IMR-90 (cell line): ENCODE measurements at regions not wholly inside any gene's neighbourhood (a gene's known extent, or its start where the extent isn't known, plus 50 kb on each side); places are given as distances from the start of the nearest gene placed in this dataset.

Source experiments
- ATAC-seq: fragments of 200-7000 bp; cut with Tn5 transposase; 2 replicates; pipeline ENCODE4 v1.9.1; 2020; ENCODE audit warnings: low read depth, mild to moderate bottlenecking, moderate library complexity
- BruUV-seq: library from RNA; stranded (reverse); fragments of 400-500 nt; replicated peaks from 2 replicates; lab custom pipeline; 2021; lab: Mats Ljungman, UMichigan
- CTCF ChIA-PET: fragments of 300-600 bp; formaldehyde crosslinking; extraction: SDS; loops from one replicate; lab custom pipeline; 2021; ENCODE audit warnings: antibody characterized with exemption; lab: Yijun Ruan, JAX
- POLR2A ChIA-PET: fragments of 300-600 bp; sonication (Branson Sonifier 250); formaldehyde crosslinking; loops from one replicate; lab custom pipeline; 2022; ENCODE audit warnings: antibody characterized with exemption; ENCODE audit not compliant: unreplicated experiment; lab: Charles Lee
- DNase-seq: peaks from one replicate; pipeline ENCODE4 v3.0.0; 2013
- H2AFZ ChIP-seq: replicated peaks from 2 replicates; pipeline ENCODE3; 2013; ENCODE audit warnings: low read length, mild to moderate bottlenecking; ENCODE audit not compliant: poor library complexity
- H2AK5ac ChIP-seq: 2 replicates; pipeline ENCODE4 v1.6.1; 2013; ENCODE audit warnings: low read depth, low read length, inconsistent platforms
- H2AK9ac ChIP-seq: replicated peaks from 2 replicates; pipeline ENCODE3; 2013; ENCODE audit warnings: mild to moderate bottlenecking, low read depth, low read length, moderate library complexity; ENCODE audit not compliant: poor library complexity
- H2BK120ac ChIP-seq: 2 replicates; pipeline ENCODE4 v1.6.1; 2013; ENCODE audit warnings: low read depth, low read length, inconsistent platforms
- H2BK15ac ChIP-seq: 3 replicates; pipeline ENCODE4 v1.6.1; 2013; ENCODE audit warnings: low read depth, low read length, inconsistent platforms
- H2BK20ac ChIP-seq: 2 replicates; pipeline ENCODE4 v1.6.1; 2013; ENCODE audit warnings: low read depth, mild to moderate bottlenecking, inconsistent platforms, low read length, moderate library complexity
- H2BK5ac ChIP-seq: 2 replicates; pipeline ENCODE4 v1.6.1; 2013; ENCODE audit warnings: mild to moderate bottlenecking, low read depth, low read length, inconsistent platforms; ENCODE audit not compliant: poor library complexity, severe bottlenecking
- H3K14ac ChIP-seq: replicated peaks from 2 replicates; pipeline ENCODE4 v1.6.1; 2013; ENCODE audit warnings: low read depth, low read length, inconsistent platforms
- H3K18ac ChIP-seq: 2 replicates; pipeline ENCODE4 v1.6.1; 2013; ENCODE audit warnings: low read depth, low read length, control low read depth
- H3K23ac ChIP-seq: 2 replicates; pipeline ENCODE4 v1.6.1; 2013; ENCODE audit warnings: low read depth, low read length, inconsistent platforms
- H3K27ac ChIP-seq: 2 replicates; pipeline ENCODE4 v1.5.1; 2013; ENCODE audit warnings: mild to moderate bottlenecking, control low read depth, low read length; ENCODE audit not compliant: insufficient read depth
- H3K27me3 ChIP-seq: 2 replicates; pipeline ENCODE4 v1.6.1; 2013; ENCODE audit warnings: low read length; ENCODE audit not compliant: control insufficient read depth, insufficient read depth
- H3K36me3 ChIP-seq: 2 replicates; pipeline ENCODE4 v1.6.1; 2013; ENCODE audit warnings: low read length, mixed read lengths; ENCODE audit not compliant: control insufficient read depth, insufficient read depth
- H3K4ac ChIP-seq: 2 replicates; pipeline ENCODE4 v1.6.1; 2013; ENCODE audit warnings: low read depth, low read length, inconsistent platforms
- H3K4me1 ChIP-seq: 2 replicates; pipeline ENCODE4 v1.6.1; 2013; ENCODE audit warnings: low read length, mixed read lengths; ENCODE audit not compliant: control insufficient read depth, insufficient read depth
- H3K4me2 ChIP-seq: 2 replicates; pipeline ENCODE4 v1.6.1; 2013; ENCODE audit warnings: low read depth, mild to moderate bottlenecking, control low read depth, low read length, moderate library complexity
- H3K4me3 ChIP-seq: 2 replicates; pipeline ENCODE4 v1.5.1; 2013; ENCODE audit warnings: low read depth, mild to moderate bottlenecking, control low read depth, low read length, moderate library complexity; ENCODE audit not compliant: insufficient read depth
- H3K56ac ChIP-seq: 2 replicates; pipeline ENCODE4 v1.6.1; 2013; ENCODE audit warnings: low read length, inconsistent platforms; ENCODE audit not compliant: insufficient read depth; ENCODE audit errors: extremely low read depth
- H3K79me1 ChIP-seq, 2 experiments: 2 replicates each; pipeline ENCODE4 v1.6.1; 2013; ENCODE audit warnings: low read length in 2 of 2, inconsistent platforms in 1 of 2, low read depth in 1 of 2
- H3K9ac ChIP-seq: 2 replicates; pipeline ENCODE4 v1.6.1; 2013; ENCODE audit warnings: low read depth, low read length, control low read depth
- H3K9me1 ChIP-seq: 2 replicates; pipeline ENCODE4 v1.6.1; 2013; ENCODE audit warnings: low read length, inconsistent platforms; ENCODE audit not compliant: insufficient read depth
- H3K9me3 ChIP-seq: 2 replicates; pipeline ENCODE4 v1.6.1; 2013; ENCODE audit warnings: low read length; ENCODE audit not compliant: control insufficient read depth, insufficient read depth
- H4K20me1 ChIP-seq: 2 replicates; pipeline ENCODE4 v1.6.1; 2013; ENCODE audit warnings: low read length, inconsistent platforms; ENCODE audit not compliant: insufficient read depth
- H4K5ac ChIP-seq: 2 replicates; pipeline ENCODE4 v1.6.1; 2013; ENCODE audit warnings: mild to moderate bottlenecking, low read depth, low read length, control low read depth
- H4K8ac ChIP-seq, 2 experiments: 2 replicates each; pipeline ENCODE4 v1.6.1; 2013; ENCODE audit warnings: low read depth in 2 of 2, low read length in 2 of 2, control low read depth in 1 of 2, inconsistent platforms in 1 of 2
- H4K91ac ChIP-seq: 2 replicates; pipeline ENCODE4 v1.6.1; 2013; ENCODE audit warnings: low read depth, low read length, inconsistent platforms; ENCODE audit not compliant: insufficient read depth
- CEBPB ChIP-seq: IDR thresholded peaks from 2 replicates; pipeline ENCODE4 v1.6.1; 2012; ENCODE audit warnings: low read depth, low read length, improper control_type of control experiment
- CHD1 ChIP-seq: IDR thresholded peaks from 2 replicates; pipeline ENCODE4 v1.6.1; 2012; ENCODE audit warnings: low read depth, low read length, improper control_type of control experiment
- CTCF ChIP-seq: conservative IDR thresholded peaks from 2 replicates; pipeline ENCODE4 v1.5.1; 2012; ENCODE audit warnings: mild to moderate bottlenecking, low read depth, low read length, improper control_type of control experiment
- ELK1 ChIP-seq: fragments of 150-350 bp; IDR thresholded peaks from 2 replicates; pipeline ENCODE4 v1.6.1; 2016; ENCODE audit warnings: low read depth, mild to moderate bottlenecking, low read length, moderate library complexity, borderline replicate concordance
- FOS ChIP-seq: fragments of 150-350 bp; IDR thresholded peaks from 2 replicates; pipeline ENCODE4 v1.6.1; 2016; ENCODE audit warnings: low read depth, low read length
- MAZ ChIP-seq: IDR thresholded peaks from 2 replicates; pipeline ENCODE4 v1.6.1; 2012; ENCODE audit warnings: low read depth, mild to moderate bottlenecking, low read length, improper control_type of control experiment, moderate library complexity, borderline replicate concordance
- MXI1 ChIP-seq: IDR thresholded peaks from 2 replicates; pipeline ENCODE4 v1.6.1; 2012; ENCODE audit warnings: low read depth, mild to moderate bottlenecking, low read length, moderate library complexity, borderline replicate concordance
- NFE2L2 ChIP-seq: fragments of 150-350 bp; IDR thresholded peaks from 2 replicates; pipeline ENCODE4 v1.6.1; 2016; ENCODE audit warnings: low read depth, mild to moderate bottlenecking, low read length
- POLR2A ChIP-seq: IDR thresholded peaks from 2 replicates; pipeline ENCODE4 v1.6.1; 2012; ENCODE audit warnings: mild to moderate bottlenecking, low read depth, low read length
- RAD21 ChIP-seq: IDR thresholded peaks from 2 replicates; pipeline ENCODE4 v1.6.1; 2012; ENCODE audit warnings: low read length, improper control_type of control experiment
- RCOR1 ChIP-seq: IDR thresholded peaks from 2 replicates; pipeline ENCODE4 v1.6.1; 2012; ENCODE audit warnings: mild to moderate bottlenecking, low read length, improper control_type of control experiment; ENCODE audit not compliant: insufficient replicate concordance
- RFX5 ChIP-seq: IDR thresholded peaks from 2 replicates; pipeline ENCODE4 v1.8.0; 2012; ENCODE audit warnings: low read depth, mild to moderate bottlenecking, low read length, moderate library complexity
- USF2 ChIP-seq: fragments of 150-350 bp; IDR thresholded peaks from 2 replicates; pipeline ENCODE4 v1.6.1; 2017; ENCODE audit warnings: mild to moderate bottlenecking, antibody characterized with exemption, low read length, low read depth
- WGBS, 2 experiments: methylation state at CpG; one replicate each; pipeline versions ENCODE4 v1.1.5 to v1.1.7; 2013; ENCODE audit warnings: missing lambda C conversion rate in 2 of 2; ENCODE audit not compliant: insufficient read length in 1 of 2; ENCODE audit errors: extremely low coverage in 2 of 2; 5-methylcytosine and 5-hydroxymethylcytosine counted together
- dilution Hi-C: fragments of 300-500 bp; cut with HindIII; formaldehyde crosslinking; loops from one replicate; pipeline ENCODE4 v1.14.3; 2018; ENCODE audit warnings: low sequenced_read_pairs; ENCODE audit not compliant: unreplicated experiment
- in situ Hi-C: fragments of 300-500 bp; cut with MboI; formaldehyde crosslinking; loops from 3 replicates; pipeline ENCODE4 v1.14.3; 2019; ENCODE audit warnings: low sequenced_read_pairs, inconsistent platforms, mixed read lengths
- intact Hi-C: fragments of 100-400 bp; cut with micrococcal nuclease; formaldehyde crosslinking; loops from 2 replicates; pipeline ENCODE4 v1.10.0; 2022

- no peaks in the 10 kb centered on the region for H4K20me1 ChIP-seq
- 0 out of 2 replicates have a peak overlapping the region, but pooled peaks have one; percentile 5 for H2AK5ac ChIP-seq
- no peak overlapping the region for H3K27ac ChIP-seq
- H3K4me2 ChIP-seq = no peak overlapping the region
- H4K91ac ChIP-seq = no peak overlapping the region
- in situ Hi-C loops (no loop called here), dilution Hi-C loops (no loop called here), intact Hi-C loops (no loop called here)
- no peak overlapping the region for H3K56ac ChIP-seq
- H2BK20ac ChIP-seq = no peak overlapping the region
- WGBS, 2 experiments = no CpG with 5 or more reads among the region's 8 CpGs
- DNase-seq (no peak), ATAC-seq (no peak)
- ChIA-PET CTCF (interaction anchor here (0.6 to 0.9 kb wide), 3 partner anchors 21 to 140 kb away, joined by 3 to 4 read pairs (median 3); no protein-coding TSS in a partner anchor), POLR2A (no interaction called here)
- no peak overlapping the region for H2BK5ac ChIP-seq
- H3K4me3 ChIP-seq = no peak overlapping the region
- no peak overlapping the region for H4K5ac ChIP-seq
- peaks cover 0 to 1% of the 10 kb centered on the region in 2 experiments; a peak in 1 of 4 replicates for H3K79me1 ChIP-seq
- H3K9me3 ChIP-seq = no peaks in the 10 kb centered on the region
- 0 out of 2 replicates have a peak overlapping the region, but pooled peaks have one; percentile 14 for H3K4ac ChIP-seq
- H2BK120ac ChIP-seq = no peak overlapping the region
- H3K9me1 ChIP-seq = 0 out of 2 replicates have a peak, but pooled peaks cover 4% of the 10 kb centered on the region
- H3K9ac ChIP-seq = no peak overlapping the region
- H3K27me3 ChIP-seq = no peaks in the 10 kb centered on the region
- H2AK9ac ChIP-seq = no peak overlapping the region
- no peak for TF ChIP-seq FOS
- TF ChIP-seq MAZ = no peak
- no peak for TF ChIP-seq MXI1
- TF ChIP-seq POLR2A = no peak
- no peak for TF ChIP-seq USF2
- TF ChIP-seq CEBPB = no peak
- TF ChIP-seq RFX5 = no peak
- TF ChIP-seq CHD1 = no peak
- no peak for TF ChIP-seq NFE2L2
- no peak for TF ChIP-seq CTCF
- no peak for TF ChIP-seq ELK1
- no peak for TF ChIP-seq RCOR1
- no peak for TF ChIP-seq RAD21
- no peak overlapping the region for H3K23ac ChIP-seq
- 0 out of 2 replicates have a peak overlapping the region, but pooled peaks have one; percentile 2 for H3K14ac ChIP-seq
- peak overlapping the region in 1 of 2 experiments; percentile 38; a peak in 1 of 4 replicates for H4K8ac ChIP-seq
- H3K4me1 ChIP-seq = peaks cover 8% of the 10 kb centered on the region
- H2AFZ ChIP-seq = no peak overlapping the region
- H2BK15ac ChIP-seq = 0 out of 3 replicates have a peak overlapping the region, but pooled peaks have one; percentile 21
- H3K36me3 ChIP-seq = no peaks in the 10 kb centered on the region
- no peak overlapping the region for H3K18ac ChIP-seq
- BruUV-seq = no TSS peak
Observed at GRCh38 chr9:72467766-72468738, 53.4 kb upstream of the TMC1 start.
